ENCODE measurements at regions not wholly inside any gene's neighbourhood (a gene's known extent, or its start where the extent isn't known, plus 50 kb on each side); places are given as distances from the start of the nearest gene placed in this dataset.

- TF ChIP-seq EZH2phosphoT487 (IDR thresholded peaks at IDR 0.05; ENCODE audit: borderline replicate concordance, low read length): no peak
- TF ChIP-seq CTCF (IDR thresholded peaks at IDR 0.05; ENCODE audit: low read depth, low read length, poor library complexity, severe bottlenecking): no peak
Observed at GRCh38 chr20:48164034-48164433, 378.8 kb upstream of the SULF2 start.
